HG02623 (cell line): ENCODE measurements at regions not wholly inside any gene's neighbourhood (a gene's known extent, or its start where the extent isn't known, plus 50 kb on each side); places are given as distances from the start of the nearest gene placed in this dataset.
"Not testable (repeated sequence)": the region's sequence is repeated elsewhere in the genome, so short reads cannot be mapped to it uniquely, and the experiment has no call there.

Experiments used
- ATAC-seq: cut with Tn5 transposase; IDR thresholded peaks from one replicate; pipeline ENCODE4 v1.9.1; 2021; ENCODE audit warnings: moderate library complexity; ENCODE audit not compliant: unreplicated experiment

DNA sequence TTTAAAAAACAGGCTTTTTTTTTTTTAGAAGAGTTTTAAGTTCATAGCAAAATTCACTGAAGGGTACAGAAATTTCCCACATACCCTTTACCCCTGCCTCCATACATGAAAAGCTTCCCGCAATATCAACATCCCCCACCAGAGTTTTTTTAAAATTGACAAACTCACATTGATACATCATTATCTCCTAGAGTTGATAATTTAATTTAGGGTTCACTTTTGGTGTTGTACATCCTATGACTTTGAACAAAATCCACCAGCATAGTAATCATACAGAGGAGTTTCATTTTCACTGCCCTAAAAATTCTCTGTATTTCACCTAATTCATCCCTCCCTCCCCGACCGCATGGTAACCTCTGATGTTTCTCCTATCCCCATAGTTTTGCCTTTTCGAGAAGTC is 53.6 kb upstream of the KCNK2 start:
- no peak for ATAC-seq

- not testable (repeated sequence) for ATAC-seq
These were observed 52.0 kb upstream of the KCNK2 start for GRCh38 chr1:215030581-215030980.

- no peak for ATAC-seq
These were observed 51.1 kb upstream of the KCNK2 start for GRCh38 chr1:215031392-215031791.
